COLO829 (cell line): ENCODE measurements at regions not wholly inside any gene's neighbourhood (a gene's known extent, or its start where the extent isn't known, plus 50 kb on each side); places are given as distances from the start of the nearest gene placed in this dataset.
"Not testable (repeated sequence)": the region's sequence is repeated elsewhere in the genome, so short reads cannot be mapped to it uniquely, and the experiment has no call there.

ENCODE experiments used
- DNase-seq: peaks from one replicate; pipeline ENCODE4 v3.0.0; 2012; ENCODE audit warnings: low spot score

DNA sequence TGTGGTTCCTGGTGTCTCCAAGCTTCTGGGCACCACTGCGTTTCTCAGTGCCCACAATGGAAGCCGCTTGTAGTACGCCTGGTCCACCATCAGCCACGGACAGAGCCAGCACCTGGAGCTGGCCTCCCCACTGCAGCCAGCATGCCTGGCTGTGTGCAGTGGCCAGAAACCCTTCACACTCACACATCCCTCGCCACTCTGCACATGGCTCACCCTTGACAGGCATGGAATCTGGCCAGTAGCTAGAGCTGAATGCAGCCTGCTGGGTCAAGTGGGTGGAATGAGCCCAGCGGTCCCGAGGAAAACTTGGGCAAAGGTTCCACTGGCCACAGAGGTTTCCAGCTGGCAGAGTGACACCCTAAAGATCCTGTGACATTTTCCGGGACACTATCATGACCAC, 146.0 kb upstream of the ADO start:
- DNase-seq = no peak

DNA sequence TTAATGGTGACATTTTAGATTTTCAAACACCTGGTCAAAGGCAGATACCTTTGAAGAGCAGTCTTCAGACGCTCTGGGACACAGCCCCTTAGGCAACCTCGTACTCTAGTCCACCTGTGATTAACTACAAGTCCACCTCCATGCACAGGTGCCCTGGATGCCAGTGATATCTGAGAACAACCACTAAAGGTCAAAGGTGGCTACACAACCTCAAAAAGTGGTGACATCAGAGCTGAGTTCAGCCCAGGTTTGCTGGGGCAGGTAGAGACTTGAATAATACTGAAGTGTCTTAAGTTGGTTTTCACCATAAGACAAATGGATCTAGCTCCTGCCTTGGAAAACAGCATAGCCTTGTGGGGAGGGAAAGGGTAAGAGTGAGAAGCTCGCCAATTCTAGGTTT, 143.4 kb upstream of the ADO start:
- no peak for DNase-seq

DNA sequence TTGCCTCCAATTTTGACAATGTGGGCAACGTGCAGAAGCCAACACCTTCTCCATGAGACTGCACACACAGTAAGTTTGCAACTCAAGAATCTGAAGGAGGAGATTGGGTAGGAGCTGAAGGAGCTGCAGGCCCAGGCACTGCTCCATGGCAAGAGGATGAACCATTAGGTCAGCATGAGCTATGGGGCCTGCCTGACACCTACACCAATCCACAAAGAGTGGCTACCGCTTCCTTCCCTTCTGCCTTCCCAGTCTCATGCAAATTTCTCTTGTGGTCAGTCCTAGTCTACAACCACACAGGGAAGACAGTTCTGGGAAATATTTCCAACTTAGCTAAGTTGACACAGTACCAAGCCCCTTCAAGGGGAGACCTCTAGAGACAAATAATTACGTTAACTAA, 142.0 kb upstream of the ADO start:
- DNase-seq = no peak

DNA sequence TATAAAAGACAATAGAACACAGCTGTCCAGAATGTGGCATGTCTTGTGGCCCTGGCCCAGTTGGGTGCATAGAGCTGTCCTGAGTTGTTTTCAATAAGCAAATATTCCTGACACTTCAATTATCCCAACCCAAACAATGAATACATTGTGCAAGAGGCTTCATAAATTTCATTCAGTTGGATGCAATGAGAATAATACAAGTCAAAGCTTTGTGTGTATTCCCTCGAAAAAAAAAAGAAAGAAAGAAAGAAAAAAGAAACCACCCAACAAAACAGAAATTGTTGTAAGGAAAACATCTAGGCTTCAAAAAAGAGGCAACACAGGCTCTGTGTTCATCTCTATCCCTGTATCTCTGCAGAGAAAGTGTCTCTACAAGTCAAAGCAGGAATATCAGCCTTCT, 138.7 kb upstream of the ADO start:
- DNase-seq = peak; percentile 74

DNA sequence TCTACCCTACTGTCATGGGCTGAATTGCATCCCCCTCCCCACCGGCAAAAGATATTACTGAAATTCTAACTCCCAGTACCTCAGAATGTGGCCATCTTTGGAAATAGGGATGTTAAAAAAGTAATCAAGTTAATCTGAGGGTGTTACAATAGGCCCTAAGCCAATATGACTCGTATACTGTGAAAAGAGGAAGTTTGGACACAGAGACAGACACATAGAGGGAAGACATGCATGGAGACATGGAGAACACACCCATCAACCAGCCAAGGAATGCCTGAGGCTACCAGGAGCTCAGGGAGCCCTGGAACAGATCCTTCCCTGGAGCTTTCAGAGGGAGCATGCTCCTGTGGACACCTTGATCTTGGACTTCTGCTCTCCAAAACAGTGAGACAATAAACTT, 138.2 kb upstream of the ADO start:
- DNase-seq = no peak

DNA sequence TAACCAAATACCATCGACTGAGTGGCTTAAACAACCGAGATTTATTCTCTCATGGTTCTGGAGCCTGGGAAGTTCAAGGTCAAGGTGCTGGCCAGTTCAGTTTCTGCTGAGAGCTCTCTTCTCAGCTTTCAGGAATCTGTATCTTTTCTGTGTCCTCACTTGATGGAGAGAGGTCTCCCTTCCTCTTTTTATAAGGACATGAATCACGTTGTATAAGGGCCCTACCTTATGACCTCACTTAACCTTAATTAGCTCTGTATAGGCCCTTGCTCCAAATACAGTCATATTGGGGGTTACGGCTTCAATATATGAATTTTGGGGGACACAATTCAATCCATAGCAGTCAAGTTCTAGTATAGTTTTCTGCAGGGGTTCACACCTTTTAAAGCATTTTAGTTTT, 135.2 kb upstream of the ADO start:
- no peak for DNase-seq

DNA sequence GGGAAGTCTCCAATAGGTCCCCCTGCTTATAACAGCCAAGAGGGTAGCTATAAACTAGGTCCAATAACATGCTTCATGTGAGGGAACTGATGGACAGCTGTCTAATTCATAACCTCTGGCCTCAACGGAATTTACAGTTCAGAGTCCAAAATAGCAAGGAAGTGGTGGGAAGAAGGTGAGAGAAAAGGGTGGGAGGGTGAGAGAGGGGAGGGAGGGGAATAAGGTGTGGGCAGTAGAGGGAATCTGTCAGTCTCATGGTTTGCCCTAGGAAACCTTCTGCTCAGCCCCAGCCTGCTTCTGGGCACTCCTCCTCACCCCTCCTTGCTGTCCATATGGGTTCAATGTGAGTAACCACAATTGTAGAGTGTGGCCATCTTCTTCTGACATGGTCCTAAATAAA, 133.4 kb upstream of the ADO start:
- DNase-seq = no peak

DNA sequence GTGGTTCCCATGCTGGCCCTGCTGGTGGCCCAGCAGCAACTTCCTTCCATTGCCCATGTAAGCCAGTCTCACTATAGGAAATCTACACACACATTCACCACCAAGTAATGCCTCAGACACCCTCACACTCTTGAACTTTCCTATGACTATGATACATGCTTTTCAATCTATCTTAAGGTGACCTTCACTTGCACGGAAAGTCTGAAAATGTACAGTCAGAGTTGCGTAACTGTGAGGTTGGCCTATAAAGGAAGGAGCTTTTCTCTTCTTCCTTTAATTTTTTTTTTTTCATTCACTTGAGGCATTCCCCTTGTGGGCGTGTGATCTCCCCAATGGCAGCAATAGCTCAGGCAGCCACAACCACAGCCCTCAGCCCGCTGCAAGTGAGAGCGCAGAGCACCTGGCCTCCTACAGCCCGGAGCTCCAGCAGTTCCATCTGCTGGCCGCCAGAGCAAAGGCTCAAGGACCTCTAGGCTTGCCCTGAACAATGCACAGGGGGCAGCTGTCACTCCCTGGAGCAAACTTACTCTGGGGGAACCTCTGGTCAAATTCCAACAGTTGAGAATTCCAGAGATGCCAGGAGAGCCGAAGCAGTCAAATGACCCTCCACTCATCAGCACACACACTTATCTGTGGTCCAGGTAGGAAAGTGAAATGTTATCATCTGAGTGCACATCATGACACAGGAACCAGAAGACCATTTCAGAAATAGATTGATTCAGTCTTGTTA, 123.1 kb upstream of the ADO start:
- DNase-seq = no peak

DNA sequence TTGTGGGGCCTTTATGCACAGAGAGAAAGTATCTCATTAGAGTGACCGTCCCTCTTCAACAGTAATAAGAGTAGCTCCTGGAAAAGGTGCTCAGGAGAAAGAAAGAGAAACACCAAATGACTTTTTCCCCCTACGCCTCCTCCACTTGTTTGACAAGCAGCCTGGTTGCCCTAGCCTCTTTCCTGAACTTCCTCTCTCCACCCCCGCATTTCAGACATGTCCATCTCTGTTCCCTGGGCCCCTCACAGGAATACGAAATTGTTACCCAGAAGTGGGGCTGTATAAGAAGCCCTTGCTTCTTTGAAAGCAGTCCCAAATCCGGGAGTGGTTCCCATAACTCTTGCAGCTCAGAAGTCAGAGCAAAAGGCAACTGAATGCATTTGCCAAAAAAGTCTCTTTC, 119.6 kb upstream of the ADO start:
- no peak for DNase-seq

DNA sequence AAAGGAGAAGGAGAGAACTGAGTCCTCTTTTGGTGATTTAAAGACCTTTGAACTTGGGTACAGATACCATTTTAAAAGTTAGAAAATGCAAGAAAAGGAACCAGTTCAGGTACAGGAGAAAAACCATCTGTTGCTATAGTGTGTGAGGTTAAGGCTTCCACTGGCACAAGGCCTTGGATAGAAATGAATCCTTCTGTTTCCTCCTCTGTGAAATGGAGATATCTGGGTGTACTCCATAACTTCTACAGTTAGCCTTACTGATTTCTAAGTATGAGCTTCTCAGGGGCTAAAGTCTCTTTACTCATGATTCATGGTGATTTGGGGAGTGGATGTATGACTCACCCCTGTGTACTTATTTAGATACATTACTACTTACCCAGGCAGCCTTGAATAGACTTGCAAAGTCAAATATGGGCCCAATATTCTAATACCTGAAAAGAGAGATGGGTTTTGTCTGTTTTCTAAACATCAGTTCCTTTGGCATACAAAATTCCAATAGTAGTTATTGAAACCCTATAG, 117.2 kb upstream of the ADO start:
- DNase-seq = no peak

DNA sequence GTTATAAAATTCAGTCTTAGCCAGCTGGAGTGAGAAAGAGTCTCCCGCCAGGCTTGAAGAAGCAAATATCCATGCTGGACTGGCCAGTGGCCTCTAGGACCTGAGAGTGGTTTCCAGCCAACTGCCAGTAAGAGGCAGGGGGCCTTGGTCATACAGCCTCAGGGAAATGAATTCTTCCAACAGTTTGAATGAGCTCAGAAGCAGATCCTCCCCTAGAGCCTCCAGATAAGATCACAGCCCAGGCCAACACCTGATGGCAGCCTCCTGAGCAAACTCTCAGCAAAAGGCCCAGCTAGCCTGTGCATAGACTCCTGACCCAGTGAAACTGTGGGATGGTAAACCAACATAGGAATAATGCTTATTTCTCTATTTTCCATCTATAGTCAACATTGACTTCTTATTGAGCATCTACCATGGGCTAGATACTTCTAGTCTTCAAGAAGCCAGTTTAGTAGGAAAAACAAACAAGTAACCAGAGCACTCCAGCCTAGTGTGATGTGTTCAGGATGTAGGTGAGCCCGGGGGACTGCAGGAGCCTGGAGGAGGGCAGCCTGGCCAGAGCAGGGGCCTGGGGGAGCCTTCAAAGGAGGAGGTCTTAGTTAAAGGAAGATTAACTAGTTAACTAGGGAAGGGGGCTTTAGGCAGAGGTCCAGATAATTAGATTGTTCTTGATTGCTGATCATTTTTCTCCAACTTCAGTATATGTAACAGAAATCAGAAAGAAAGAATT, 115.4 kb upstream of the ADO start:
- DNase-seq = no peak

DNA sequence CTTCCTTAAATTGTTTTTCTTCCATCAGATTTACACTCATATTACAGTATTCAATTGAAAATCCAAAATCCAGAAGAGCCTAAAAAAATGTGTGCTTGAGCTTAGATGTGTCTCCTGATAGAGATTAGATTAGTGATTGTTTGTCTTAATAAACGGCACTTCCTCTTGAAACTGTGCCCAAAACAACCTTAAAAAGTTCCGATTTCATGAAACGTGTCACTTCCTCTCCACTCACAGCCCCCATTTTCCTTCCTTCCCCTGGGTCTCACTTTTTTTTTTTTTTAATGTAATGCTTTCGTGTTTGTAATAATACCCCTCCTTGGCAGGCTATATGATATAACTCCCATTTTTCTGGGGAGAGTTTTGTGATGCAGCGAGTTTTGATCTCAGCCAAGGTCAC, 114.8 kb upstream of the ADO start:
- DNase-seq = no peak

DNA sequence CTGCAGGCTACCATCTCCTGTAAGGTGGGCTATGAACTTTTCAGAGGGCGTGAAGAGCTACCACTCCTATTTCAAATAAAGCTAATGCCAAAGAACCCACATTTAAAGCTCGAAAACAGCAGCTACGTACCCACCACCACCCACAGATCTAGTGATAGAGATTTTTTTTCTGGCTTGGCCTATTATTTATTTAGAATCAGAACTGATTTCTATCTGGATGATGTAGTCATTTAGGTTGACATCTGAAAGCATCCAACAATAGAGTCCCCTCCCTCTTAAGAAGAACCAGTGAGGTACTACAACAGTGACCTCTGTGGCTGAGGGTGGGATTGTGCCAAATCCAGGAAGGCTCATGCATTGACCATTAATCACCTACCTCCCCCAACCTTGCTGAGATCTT, 113.8 kb upstream of the ADO start:
- no peak for DNase-seq

DNA sequence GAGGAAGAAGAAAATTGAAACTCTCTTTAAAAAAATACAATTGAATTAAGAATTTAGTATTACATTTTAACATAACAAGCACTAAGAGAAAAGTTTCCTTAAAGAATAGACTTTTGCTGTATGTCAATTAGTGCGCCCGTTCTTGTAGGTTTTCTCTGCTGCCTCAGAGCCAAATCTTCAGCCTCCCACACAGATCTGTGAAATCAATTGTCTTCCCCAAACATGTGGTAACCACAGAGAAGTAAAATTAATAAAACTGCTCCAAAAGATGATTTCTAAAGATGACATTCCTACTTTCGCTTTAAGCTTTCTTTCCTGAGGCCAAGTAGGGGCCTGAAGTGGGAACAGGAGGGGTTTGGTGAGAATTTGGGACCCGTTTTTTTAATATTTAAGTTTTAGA, 113.2 kb upstream of the ADO start:
- no peak for DNase-seq

DNA sequence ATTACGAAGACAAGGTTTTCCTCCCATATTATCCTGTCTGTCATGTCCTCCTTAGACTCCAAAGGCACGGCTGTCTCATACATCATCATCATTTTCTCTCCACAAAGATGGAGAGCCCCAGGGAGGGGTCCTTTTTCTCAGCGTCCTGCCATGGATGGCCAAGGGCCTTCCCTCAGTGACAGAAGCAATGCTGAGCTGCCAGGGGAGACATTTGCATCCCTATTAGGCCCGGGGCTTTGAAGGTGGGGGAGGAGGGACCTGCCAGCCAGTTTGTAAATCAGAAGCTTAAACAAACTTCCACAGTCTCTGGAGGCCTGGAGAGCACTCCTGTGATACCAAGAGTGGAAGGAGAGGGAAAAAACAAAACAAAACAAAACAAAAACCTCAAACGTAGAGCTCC, 112.4 kb upstream of the ADO start:
- DNase-seq = no peak

DNA sequence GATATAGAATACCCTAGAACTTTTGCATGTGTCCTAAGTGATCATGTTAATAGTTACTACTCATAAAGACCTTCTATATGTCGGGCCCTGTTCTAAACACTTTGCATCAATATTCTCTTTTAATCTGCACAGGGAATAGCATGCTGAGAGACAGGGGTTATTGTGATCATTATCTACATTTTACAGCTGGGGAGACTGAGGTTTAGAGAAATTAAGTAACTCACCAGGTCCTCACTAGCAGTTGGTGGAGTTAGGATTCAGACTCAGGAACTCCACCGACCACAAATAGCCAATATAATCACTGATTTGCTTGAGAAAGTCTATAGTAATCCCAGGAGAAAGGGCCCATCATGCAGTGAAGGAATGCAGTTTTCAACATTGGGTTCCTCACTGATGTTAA, 111.2 kb upstream of the ADO start:
- DNase-seq = no peak

DNA sequence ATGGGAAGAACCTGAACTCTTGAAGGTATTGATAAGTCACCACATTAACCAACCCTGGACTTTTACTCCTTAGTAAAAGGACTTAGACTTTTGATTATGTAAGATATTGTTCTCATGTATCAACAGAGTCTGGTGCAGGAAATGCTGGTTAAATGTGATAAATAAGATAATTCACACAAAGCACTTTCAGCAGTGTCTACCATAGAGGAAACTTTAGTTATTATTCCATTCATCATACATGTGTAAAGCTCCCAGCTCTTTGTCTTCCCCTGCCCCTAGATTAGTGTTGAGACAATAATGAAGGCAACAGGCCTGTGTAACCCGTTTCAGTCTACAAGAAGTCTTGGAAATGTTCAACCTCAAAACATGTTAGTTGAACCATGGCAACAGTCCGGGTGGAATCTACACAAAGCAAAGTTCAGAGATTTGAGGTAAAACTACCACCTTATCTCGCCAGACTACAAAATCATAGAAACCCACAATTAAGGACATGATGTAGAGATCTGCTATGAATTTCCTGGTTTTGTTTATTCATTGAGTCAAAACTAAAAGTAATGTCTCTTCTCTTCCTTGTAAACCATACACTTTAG, 109.9 kb upstream of the ADO start:
- no peak for DNase-seq

DNA sequence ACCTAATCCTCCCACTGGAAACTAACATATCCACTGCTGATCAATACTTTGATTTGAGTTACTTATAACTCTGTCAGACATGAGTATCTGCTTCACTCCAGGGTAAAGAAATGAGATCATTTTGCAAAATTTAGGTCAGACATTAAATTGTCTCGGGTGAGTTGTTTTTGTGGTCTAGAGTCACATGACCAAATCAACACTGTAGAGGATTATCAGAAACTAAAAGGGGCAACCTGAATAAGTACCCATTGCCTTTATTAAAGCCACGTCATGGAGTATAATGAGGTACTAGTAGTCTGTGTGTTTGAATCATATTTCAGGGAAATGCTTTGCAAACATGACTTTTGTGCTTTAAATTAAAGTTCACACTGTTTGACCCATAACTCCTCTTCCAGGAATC, 107.7 kb upstream of the ADO start:
- DNase-seq = no peak

DNA sequence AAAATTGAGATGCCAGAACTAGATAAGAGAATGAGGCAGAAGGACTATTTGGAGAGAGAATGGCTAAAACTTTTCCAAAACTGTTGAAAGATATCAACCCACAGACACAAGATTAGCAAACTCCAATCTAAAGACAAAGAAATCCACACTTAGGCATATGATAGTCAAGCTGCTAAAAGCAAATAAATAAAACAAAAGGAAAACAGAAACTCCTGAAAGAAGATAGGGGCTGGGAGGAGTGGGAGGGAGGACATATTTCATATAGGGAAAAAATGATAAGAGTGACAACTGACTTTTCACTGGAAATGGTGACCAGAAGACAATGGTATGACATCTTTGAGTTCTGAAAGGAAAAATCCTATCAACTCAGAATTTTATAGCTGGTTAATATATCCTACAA, 105.4 kb upstream of the ADO start:
- DNase-seq = no peak

DNA sequence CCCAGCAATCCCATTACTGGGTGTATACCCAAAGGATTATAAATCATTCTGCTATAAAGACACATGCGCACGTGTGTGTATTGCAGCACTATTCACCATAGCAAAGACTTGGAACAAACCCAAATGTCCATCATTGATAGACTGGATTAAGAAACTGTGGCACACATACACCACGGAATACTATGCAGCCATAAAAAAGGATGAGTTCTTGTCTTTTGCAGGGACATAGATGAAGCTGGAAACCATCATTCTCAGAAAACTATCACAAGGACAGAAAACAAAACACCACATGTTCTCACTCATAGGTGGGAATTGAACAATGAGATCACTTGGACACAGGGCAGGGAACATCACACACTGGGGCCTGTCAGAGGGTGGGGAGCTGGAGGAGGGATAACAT, 100.4 kb upstream of the ADO start:
- not testable (repeated sequence) for DNase-seq

DNA sequence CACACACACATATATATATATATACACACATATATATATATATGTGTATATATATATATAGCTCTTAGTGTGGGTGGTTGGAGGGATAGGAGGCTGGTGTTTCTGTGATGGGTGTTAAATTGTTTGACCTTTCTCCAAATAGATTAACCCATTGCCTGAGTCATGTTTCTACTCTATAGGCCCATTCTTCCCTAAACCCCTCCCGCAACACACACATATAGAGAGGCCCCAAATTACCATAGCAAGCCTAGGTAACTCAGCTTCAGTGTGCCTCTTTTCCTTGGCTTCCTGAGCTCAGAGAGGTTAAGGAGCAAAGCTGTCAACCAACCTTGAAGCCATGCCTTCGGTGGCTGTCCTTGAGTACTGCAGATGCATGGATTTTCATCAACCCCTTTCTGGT, 98.7 kb upstream of the ADO start:
- DNase-seq = no peak

DNA sequence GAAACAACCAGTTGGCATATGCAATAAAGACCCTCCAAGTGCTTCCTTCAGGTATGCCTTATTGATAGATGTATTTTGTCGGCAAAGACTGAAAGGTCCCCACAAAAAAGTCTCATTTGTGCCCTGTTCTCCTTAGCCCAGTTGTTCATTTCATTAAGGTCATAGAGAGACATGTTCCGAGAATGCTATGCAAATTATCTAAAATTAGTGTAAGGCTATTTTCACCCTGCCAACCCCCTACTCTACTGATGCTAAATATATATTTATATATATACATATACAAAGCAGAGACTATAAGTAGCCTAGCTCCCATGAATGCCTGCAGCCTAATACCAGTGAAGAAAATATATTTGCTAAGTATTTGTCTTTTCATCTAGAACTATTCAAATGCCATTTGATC, 96.7 kb upstream of the ADO start:
- DNase-seq = no peak

DNA sequence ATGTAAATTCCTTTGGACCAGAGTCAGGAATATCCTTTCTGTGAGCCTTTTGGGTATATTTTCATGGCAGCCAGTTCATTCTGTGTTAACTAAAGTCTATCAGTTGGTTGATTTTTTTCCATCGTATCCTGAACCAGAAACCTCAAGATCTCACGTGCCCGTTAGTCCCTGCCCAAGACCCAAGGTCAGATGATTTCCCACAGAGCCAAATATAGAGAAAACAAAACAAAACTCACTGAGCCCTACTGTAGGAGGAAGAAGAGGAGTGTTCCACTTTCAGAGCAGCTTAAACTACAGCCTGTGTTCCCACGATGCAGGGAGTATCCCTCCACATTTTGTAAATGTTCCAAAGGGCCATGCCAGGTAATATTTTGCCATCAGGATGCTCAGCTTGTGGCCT, 96.0 kb upstream of the ADO start:
- no peak for DNase-seq

DNA sequence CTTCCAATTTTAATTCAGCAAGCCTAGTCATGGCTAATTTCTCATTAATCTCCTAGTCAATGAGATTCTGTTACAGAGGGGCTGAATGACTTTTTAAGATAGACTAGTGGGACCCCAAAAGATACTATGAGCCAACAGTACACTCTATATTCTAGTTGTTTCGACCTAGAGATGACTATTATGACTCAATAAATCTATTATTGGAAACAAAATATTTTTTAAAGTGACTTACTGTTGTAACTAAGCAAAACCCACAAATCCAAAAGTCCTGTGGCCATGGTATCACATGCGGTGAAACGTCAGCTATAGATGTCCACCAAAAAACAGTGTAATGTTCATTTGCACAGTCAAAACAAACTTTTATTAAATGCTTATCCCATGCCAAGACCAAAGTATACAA, 95.3 kb upstream of the ADO start:
- no peak for DNase-seq
